HT-29 (cell line): ENCODE measurements at regions not wholly inside any gene's neighbourhood (a gene's known extent, or its start where the extent isn't known, plus 50 kb on each side); places are given as distances from the start of the nearest gene placed in this dataset.
"Not testable (repeated sequence)": the region's sequence is repeated elsewhere in the genome, so short reads cannot be mapped to it uniquely, and the experiment has no call there.

Experiments used
- DNase-seq: peaks from one replicate; pipeline ENCODE4 v3.0.0-alpha.2; 2015; ENCODE audit warnings: low spot score

- DNase-seq: no peak
These were observed 208.4 kb upstream of the KCND2 start for GRCh38 chr7:120064565-120064964.

DNA sequence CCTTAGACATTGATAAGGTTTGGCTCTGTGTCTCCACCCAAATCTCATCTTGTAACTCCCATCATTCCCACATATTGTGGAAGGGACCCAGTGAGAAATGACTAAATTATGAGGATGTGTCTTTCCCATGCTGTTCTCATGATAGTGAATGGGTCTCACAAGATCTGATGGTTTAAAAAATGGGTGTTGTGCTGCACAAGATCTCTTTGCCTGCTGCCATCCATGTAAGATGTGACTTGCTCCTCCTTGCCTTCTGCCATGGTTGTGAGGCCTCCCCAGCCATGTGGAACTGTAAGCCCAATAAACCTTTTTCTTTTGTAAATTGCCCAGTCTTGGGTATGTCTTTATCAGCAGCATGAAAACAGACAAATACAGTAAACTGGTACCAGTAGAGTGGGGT lies 206.1 kb upstream of the KCND2 start:
- DNase-seq: not testable (repeated sequence)

- no peak for DNase-seq
These were observed 202.8 kb upstream of the KCND2 start for GRCh38 chr7:120070201-120070600.

- DNase-seq: no peak
These were observed 195.2 kb upstream of the KCND2 start for GRCh38 chr7:120077777-120078176.

DNA sequence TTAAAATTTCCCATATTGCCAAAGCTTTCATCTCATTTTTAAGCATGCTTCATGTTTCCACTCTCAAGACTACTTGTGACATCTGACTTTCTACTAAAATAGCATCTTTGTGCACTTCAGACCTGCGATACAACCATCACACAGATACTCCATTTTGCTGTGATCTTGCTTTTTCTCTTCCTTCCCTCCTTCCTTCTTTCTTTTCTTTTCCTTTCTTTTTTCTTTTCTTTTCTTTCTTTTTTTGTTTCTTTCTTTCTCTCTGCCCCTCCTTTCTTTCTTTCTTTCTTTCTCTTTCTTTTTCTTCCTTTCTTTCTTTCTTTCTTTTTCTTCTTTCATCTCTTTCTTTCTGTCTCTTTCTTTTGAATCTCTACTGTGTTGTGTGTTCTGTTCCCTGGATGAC lies 194.0 kb upstream of the KCND2 start:
- no peak for DNase-seq

- DNase-seq: no peak
These were observed 193.3 kb upstream of the KCND2 start for GRCh38 chr7:120079704-120080103.

DNA sequence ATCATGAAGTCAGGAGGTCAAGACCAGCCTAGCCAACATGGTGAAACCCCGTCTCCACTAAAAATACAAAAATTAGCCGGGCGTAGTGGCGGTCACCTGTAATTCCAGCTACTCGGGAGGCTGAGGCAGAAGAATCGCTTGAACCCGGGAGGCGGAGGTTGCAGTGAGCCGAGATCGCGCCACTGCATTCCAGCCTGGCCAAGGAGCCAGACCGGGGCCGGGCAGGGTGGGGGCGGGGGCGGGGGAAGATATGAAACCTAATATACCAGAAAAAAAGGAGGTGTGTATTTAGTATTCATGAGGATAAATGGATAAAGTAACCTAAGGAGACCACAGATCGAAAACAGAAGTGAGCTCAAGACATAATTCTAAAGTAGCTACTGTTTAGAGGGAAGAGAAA lies 186.5 kb upstream of the KCND2 start:
- DNase-seq: not testable (repeated sequence)

GRCh38 chr7:120089968-120090367 lies 183.0 kb upstream of the KCND2 start:
- DNase-seq: peak; percentile 25

DNA sequence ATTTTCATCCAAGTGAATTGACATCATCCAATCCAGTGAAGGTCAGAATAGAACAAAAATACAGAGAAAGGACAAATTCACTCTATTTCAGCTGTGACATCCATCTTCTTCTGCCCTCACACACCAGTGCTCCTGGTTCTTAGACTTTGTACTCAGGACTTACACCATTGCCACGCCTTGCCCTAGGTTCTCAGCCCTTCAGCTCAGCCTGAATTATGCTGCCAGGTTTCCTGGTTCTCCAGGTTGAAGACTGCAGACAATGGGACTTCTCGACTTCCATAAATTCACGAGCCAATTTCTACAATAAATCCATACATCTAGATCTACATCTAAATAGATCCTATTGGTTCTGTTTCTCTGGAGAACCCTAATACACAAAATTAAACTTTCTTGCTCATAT lies 181.2 kb upstream of the KCND2 start:
- DNase-seq: peak; percentile 7

DNA sequence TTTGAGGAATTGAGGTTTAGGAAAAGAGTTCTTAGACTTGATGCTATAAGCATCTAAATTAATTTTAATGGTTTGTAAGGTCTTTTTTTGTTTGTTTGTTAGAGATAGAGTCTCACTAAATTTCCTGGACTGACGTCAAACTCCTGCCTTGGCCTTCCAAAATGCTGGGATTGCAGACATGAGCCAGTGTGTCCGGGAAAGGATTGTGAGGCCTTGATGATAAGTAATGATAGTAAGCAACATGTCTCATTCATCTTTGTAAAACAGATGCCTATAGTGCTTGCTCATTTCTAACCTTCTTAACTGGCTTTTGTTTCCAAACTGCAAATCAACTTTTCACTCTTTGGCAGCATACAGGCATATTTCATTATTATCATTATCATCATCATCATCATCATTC lies 176.0 kb upstream of the KCND2 start:
- no peak for DNase-seq

GRCh38 chr7:120097774-120098173 lies 175.2 kb upstream of the KCND2 start:
- DNase-seq: no peak

DNA sequence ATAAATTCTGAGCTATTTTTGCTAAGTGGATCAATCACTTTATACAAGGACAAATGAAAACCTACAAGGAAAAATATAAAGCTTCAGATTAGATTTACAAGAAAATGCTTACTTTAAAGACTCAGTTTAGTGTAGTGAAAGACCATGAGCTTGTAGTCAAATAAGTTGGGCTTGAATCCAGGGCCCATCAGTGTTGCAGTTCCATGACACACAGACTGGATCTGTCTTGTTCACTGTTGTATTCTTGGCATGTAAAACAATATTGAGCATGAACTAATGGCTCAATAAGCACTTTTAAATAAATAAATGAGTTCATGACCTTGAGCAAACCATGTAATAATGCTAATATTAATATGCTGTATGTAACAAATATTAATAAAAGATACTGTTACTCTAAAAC lies 164.6 kb upstream of the KCND2 start:
- DNase-seq: no peak

GRCh38 chr7:120110169-120110568 lies 162.8 kb upstream of the KCND2 start:
- peak; percentile 55 for DNase-seq

GRCh38 chr7:120114626-120115025 lies 158.3 kb upstream of the KCND2 start:
- DNase-seq: no peak

GRCh38 chr7:120123528-120123927 lies 149.4 kb upstream of the KCND2 start:
- DNase-seq: no peak

DNA sequence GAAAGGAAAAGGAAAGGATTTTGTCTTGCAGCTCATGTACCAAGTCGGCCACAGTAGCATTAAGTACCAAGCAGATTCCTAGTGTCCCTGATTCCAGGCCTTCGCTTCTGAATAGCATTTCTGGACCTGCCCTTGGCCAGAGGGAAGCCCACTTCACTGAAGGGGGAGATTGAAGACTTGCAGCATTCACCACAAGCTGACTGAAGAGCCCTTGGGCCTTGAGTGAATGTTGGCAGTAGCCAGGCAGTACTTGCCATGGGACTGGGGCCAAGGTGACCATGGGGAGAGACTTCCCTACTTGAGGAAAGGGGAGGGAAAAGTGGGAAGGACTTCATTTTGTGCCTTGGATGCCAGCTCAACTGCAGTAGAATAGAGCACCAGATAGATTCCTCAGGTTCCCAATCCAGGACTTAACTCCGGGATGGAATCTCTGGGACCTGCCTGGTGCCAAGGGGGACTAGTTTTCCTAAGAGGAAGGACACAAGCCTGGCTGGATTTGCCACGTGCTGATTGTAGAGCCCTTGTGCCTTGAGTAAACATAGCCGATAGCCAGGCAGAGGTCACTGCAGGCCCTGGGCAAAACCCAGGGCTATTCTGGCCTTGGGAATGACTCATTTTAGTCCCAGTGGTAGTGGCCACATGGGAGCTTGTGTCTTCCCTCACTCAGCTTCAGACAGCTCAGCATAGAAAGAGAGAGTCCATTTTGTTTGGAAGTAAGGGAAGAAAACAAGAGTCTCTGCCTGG lies 141.7 kb upstream of the KCND2 start:
- no peak for DNase-seq

DNA sequence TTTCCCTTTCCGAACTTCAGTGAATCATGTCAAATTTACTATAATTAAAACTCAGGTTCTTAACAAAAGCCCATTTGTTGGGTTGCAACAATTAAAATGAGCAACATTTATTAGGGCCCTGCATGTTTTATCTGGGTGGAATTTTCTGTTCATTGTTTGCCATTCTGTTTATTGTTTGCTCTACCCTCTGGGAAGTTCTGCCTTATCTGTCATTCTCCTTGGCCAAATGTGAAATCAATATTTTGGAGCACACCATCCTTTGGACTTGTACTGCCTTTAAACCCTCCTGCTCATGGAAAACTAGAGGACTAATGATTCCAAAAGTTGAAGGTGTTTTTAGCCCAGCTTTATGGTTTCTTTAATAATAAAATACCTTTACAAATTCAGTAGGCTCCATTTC lies 134.5 kb upstream of the KCND2 start:
- DNase-seq: no peak

GRCh38 chr7:120156476-120156875 lies 116.5 kb upstream of the KCND2 start:
- DNase-seq: no peak

- no peak for DNase-seq
These were observed 112.8 kb upstream of the KCND2 start for GRCh38 chr7:120160166-120160565.

DNA sequence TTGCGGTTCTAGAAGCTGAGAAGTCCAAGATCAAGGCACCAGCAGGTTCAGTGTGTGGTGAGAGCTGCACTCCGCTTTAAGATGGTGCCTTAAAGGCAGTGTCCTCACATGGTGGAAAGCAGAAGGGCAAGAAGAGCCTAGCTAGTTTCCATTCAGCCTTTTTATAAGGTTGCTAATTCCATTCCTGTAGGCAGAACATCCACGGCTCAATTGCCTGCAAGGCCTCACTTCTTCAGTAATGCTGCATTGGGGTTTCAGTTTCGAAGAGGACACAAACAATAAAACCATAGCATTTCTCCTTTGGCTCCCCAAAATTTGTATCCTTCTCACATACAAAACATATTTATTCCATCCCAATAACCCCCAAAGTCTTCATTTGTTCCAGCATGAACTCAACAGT lies 109.5 kb upstream of the KCND2 start:
- DNase-seq: no peak

DNA sequence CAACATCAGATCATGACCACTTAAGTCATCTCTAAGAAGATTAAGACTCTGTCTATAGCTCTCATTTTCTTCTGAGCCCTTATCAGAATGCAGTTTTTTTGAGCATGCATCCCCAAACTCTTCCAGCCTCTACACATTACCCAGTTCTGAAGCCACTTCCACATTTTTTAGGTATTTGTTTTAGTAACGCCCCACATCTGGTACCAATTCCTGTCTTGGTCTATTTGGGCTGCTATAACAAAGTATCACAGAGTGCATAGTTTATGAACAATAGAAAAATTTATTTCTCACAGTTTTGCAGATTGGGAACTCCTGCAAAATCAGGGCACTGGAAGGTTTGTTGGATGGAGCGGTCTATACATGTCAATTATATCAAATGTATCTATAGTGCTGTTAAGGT lies 107.7 kb upstream of the KCND2 start:
- no peak for DNase-seq

DNA sequence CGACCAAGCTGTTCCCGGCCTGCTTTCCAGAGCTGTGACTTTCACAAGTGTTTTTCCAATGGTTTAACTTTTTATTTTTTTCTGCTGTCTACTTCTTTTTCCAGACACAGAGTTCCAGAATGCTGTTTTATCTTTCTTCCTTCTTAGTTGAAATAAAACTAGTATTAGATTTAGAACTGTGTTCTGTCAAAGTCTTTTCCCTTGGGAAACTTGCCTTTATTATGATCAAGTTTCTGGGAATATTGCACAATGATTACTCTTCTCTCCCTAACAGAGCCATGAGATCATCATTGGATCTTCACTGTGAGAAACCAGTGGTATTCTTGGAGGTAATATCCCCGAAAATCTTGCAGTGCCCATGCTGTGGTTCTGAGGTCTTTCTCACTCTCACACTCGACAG lies 104.9 kb upstream of the KCND2 start:
- no peak for DNase-seq

- no peak for DNase-seq
These were observed 102.8 kb upstream of the KCND2 start for GRCh38 chr7:120169996-120170783.
